Eye (tissue), 1 donor: ENCODE measurements at regions not wholly inside any gene's neighbourhood (a gene's known extent, or its start where the extent isn't known, plus 50 kb on each side); places are given as distances from the start of the nearest gene placed in this dataset.
"Not testable (repeated sequence)": the region's sequence is repeated elsewhere in the genome, so short reads cannot be mapped to it uniquely, and the experiment has no call there.

Experiments
- DNase-seq: peaks from one replicate; pipeline ENCODE4 v3.0.0-alpha.2; 2015

DNA sequence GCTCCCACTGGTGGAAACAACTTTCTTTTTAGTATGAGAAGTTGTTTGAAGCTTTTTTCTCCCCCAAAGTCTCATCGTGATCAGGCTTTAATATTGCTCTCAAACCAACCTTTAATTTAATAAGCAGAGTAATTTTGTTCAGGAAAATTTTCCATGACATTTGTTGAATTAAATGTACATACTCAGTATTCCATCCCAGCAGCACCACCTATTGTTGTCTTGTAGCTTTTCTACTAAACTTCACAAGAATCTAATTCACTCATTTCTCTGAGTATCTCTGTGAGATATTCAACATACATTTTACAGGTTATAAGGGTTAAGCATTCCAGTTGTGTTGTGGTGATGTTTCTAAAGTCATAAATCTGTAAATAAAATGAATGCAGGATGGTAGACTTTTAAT, 218.3 kb upstream of the HAND2 start:
- DNase-seq = no peak

GRCh38 chr4:173747537-173748257, 217.7 kb upstream of the HAND2 start:
- DNase-seq = no peak

GRCh38 chr4:173746424-173746823, 216.4 kb upstream of the HAND2 start:
- peak; percentile 5 for DNase-seq

DNA sequence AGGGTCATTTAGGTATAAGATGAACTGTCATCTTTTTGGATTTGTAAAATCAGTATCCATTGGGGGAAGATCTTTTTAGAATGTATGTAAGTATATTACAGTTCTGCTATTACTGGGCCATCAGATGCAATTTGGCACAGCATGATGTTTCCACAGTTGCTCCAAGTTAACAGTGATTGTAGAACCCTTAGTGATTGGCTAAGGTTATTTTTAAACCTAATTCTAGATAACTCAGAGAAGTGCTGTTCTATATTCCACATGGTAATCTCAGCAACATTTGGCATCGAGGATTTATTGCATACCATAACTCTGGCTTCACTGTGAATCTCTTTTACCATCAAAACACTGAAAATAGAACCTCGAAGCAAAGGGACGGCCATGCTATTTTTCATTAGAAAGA, 215.7 kb upstream of the HAND2 start:
- no peak for DNase-seq

DNA sequence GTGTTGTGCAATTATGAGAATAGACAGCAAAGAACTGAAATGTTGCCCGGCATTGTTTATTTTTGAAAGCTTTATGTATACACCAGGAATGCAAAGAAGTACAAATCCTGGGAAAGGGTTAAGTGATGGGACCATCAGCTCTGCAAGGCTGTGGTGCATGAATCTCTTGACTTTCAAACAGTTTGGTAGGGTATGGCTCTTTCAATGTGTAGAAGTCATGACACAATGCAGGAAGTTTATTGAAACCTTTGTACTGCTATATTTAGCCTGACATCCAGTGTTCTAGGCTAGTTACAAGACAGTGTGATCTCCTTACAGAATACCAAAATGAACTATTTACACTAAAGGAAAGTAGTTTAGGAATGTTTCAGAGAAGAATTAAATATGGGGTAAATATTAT, 206.8 kb upstream of the HAND2 start:
- no peak for DNase-seq

GRCh38 chr4:173735585-173735984, 205.6 kb upstream of the HAND2 start:
- no peak for DNase-seq

DNA sequence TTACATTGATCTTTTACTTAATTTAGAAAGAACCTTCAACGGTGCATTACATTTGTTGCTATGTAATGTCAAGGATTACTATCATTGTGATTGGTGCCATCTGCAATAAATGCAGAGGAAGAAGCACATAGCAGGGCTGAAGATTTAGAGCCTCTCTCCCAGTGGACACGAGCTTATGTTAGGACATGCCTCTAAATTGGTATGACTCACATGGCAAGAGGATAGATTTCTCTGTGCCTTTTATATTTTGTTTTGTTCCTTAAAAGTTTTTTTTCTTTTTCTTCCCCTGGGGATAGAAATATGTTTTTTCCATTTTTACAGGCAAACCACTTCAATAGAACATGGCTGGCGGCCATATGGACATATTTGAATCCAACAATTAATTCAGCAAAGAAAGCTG, 205.0 kb upstream of the HAND2 start:
- no peak for DNase-seq

- DNase-seq = no peak
Measured at GRCh38 chr4:173731257-173731656, 201.2 kb upstream of the HAND2 start.

DNA sequence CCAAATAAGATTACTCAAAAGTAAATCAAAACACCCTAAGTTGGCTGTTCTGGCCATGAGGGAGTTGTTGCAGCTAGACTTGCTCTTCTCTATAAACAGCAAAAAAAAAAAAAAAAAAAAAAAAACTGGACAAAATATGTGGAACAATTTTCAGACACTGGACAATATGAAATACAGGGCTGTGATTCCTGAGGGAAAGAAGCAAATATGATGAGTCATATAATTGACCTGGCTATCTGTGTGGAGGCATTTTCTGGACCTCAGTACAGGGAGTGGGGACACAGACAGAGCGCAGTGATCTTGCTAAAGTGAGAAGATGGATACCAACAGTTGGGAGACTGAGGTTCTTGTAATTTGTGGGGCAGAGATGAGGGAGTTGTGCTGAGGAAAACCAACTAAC, 192.0 kb upstream of the HAND2 start:
- DNase-seq = no peak

- not testable (repeated sequence) for DNase-seq
Measured at GRCh38 chr4:173718504-173718903, 188.5 kb upstream of the HAND2 start.

- no peak for DNase-seq
Measured at GRCh38 chr4:173717581-173717980, 187.6 kb upstream of the HAND2 start.

GRCh38 chr4:173714456-173714855, 184.4 kb upstream of the HAND2 start:
- DNase-seq = no peak

GRCh38 chr4:173713026-173713425, 183.0 kb upstream of the HAND2 start:
- DNase-seq = no peak

GRCh38 chr4:173707658-173708419, 177.8 kb upstream of the HAND2 start:
- no peak for DNase-seq

DNA sequence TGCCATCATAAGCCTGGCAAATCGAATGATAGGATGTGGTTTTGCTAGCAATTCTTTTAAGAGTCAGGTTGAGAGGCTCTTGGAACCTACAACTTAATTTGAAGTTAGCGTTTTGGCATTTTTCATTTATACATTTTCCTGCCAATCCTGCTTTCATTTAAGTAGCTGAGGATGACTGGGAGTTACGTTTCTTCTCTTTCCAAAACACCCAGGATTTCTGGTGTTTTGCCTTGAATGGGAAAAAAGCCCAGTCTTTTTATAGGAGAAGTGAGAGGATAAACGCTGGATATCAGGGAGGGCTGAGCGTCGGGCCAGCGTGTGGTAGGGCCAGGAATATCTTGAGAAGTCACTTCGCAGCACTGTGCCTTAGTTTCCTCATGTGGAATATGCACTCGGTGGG, 174.2 kb upstream of the HAND2 start:
- no peak for DNase-seq

GRCh38 chr4:173703021-173703420, 173.0 kb upstream of the HAND2 start:
- DNase-seq = no peak

DNA sequence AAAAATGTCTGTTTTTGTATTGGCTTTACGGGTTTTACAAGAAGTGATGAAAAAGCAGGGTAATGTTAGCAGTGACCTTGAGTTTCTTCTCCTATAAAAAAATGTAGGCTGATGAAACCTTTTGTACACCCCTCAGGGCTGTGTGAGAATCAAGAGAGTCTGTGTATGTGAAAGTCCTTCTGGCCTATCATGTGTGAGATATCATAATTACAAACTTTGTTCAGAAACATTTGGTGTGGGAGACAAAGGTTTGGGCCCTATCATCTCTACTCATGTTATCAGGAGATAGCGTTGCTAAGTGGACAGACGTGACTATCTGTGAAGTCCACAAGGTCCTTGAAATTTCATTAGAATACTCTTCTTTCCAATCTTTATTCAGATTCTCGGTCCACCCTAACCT, 170.6 kb upstream of the HAND2 start:
- DNase-seq = no peak

GRCh38 chr4:173699841-173700475, 169.9 kb upstream of the HAND2 start:
- DNase-seq = no peak

GRCh38 chr4:173698557-173699262, 168.7 kb upstream of the HAND2 start:
- no peak for DNase-seq

- DNase-seq = no peak
Measured at GRCh38 chr4:173697840-173698239, 167.8 kb upstream of the HAND2 start.

DNA sequence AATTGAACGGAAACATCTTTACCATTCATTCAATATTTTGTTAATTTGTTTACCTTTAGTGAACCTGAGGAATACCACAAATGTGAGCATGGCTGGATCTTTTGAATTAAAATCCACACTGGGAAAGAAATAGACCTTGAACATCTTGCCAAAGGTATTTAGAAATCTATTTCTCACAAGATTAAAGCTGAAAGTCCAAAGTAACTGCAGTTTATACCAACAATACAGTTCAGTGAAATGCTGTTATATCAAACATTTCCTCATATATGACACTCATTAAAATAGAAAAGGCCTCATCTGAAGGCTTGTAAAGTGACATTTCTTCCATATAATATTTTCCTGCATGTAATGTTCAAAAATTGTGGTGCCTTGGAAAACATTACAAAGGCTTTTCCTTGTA, 166.5 kb upstream of the HAND2 start:
- no peak for DNase-seq

DNA sequence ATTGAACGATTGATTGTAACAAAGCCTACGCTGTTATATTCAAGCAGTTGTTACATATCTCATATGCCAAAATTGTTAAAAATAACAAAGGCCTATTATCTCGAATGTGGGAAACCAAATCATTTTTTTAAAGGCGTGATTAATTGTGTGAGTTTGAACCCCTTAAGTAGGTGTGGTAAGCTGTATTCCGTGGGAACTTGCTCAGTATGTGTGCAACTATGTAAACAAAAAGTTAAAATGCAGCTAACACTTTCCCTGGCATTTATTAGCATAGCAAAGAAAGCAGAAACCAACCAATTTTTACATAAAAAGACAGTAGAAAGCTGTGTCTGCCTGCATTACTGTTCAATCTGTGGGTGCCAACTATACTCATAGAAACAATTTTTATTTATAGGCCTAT, 166.0 kb upstream of the HAND2 start:
- no peak for DNase-seq

DNA sequence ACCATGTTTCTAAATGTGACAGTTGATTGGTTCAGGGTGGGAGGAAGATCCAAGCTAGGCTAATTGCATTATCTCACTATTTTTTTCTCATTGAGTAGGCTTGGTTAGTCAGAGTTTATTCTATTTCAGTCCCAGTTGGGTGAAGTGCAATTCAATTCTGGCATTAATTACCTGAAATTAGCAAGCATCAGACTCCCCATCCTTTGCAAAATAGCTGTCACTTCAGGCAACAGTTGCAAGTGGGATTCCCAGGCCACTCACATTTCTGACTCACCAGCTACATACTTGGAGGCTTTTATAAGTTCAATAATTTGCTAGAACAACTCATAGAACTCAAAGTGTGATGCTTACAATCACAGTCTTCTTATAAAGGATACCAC, 155.8 kb upstream of the HAND2 start:
- DNase-seq = no peak
